ENCODE measurements at regions not wholly inside any gene's neighbourhood (a gene's known extent, or its start where the extent isn't known, plus 50 kb on each side); places are given as distances from the start of the nearest gene placed in this dataset.

- H3K27ac Mint-ChIP-seq: no peak overlapping the region
- no peak overlapping the region for H3K4ac ChIP-seq (ENCODE audit: low read depth, low read length)
- no peak overlapping the region for H2BK5ac ChIP-seq (ENCODE audit: insufficient read length, low read length)
- no peaks in the 10 kb centered on the region for H3K4me1 ChIP-seq (ENCODE audit: insufficient read depth, low read length)
- no peak overlapping the region for H3T11ph ChIP-seq (ENCODE audit: low read length)
- no peaks in the 10 kb centered on the region for H3K9me3 ChIP-seq (ENCODE audit: control insufficient read depth, low read depth, low read length)
- H2AK5ac ChIP-seq (ENCODE audit: insufficient read length, low read length): no peak overlapping the region
- H3K14ac ChIP-seq (ENCODE audit: insufficient read depth, low read length): no peak overlapping the region
- H4K5ac ChIP-seq (ENCODE audit: insufficient read length, low read depth, low read length): no peak overlapping the region
- no peak overlapping the region for H3K18ac ChIP-seq (ENCODE audit: insufficient read length, low read depth, low read length)
- no peak overlapping the region for H2BK120ac ChIP-seq (ENCODE audit: low read depth, low read length, poor library complexity, severe bottlenecking)
- H3K27ac ChIP-seq (ENCODE audit: insufficient read length, low read depth, low read length): no peak overlapping the region
- H2BK15ac ChIP-seq (ENCODE audit: low read depth, low read length): no peak overlapping the region
- H3K4me3 Mint-ChIP-seq: no peak overlapping the region
- H2BK12ac ChIP-seq (ENCODE audit: insufficient read length, low read depth, low read length): no peak overlapping the region
- no peak overlapping the region for H3K23ac ChIP-seq (ENCODE audit: insufficient read length, low read depth, low read length)
- H3K4me1 Mint-ChIP-seq: peaks cover 0 to 14% of the 10 kb centered on the region in 2 experiments; a peak in 2 of 4 replicates
- H3K9me3 Mint-ChIP-seq: peaks cover 0 to 3% of the 10 kb centered on the region in 2 experiments; a peak in 3 of 5 replicates
- no peak overlapping the region for H3K9ac ChIP-seq (ENCODE audit: extremely low read depth, insufficient read length, low read length)
- H2AFZ ChIP-seq (ENCODE audit: low read length): no peak overlapping the region
- H3K23me2 ChIP-seq (ENCODE audit: insufficient read length, low read depth, low read length, poor library complexity, severe bottlenecking): no peaks in the 10 kb centered on the region
- H3K4me2 ChIP-seq (ENCODE audit: insufficient read depth, insufficient read length, low read length): no peak overlapping the region
- H4K91ac ChIP-seq (ENCODE audit: insufficient read length, low read depth, low read length): no peak overlapping the region
- WGBS (ENCODE audit: extremely low coverage, insufficient read length, low lambda C conversion rate): no CpG with 5 or more reads among the region's 1 CpG
- H4K20me1 ChIP-seq (ENCODE audit: control insufficient read depth, insufficient read depth, insufficient read length): no peaks in the 10 kb centered on the region
- no peak overlapping the region for H3K56ac ChIP-seq (ENCODE audit: insufficient read length, low read depth, low read length)
- no peaks in the 10 kb centered on the region for H3K27me3 Mint-ChIP-seq (ENCODE audit: low read depth)
- no peaks in the 10 kb centered on the region for H3K79me1 ChIP-seq (ENCODE audit: insufficient read depth, low read depth, low read length, poor library complexity, severe bottlenecking)
- peaks cover 0 to 9% (median 2%) of the 10 kb centered on the region in 3 experiments; a peak in 2 of 7 replicates for H3K36me3 Mint-ChIP-seq (ENCODE audit: insufficient read depth in 1 of 3, low read depth in 3 of 3)
- H2BK20ac ChIP-seq (ENCODE audit: low read depth, low read length, poor library complexity, severe bottlenecking): no peak overlapping the region
- H3K27me3 ChIP-seq (ENCODE audit: insufficient read depth, low read length): no peaks in the 10 kb centered on the region
- no peaks in the 10 kb centered on the region for H3K79me2 ChIP-seq (ENCODE audit: insufficient read depth, low read length)
- H4K8ac ChIP-seq (replicated peaks; ENCODE audit: insufficient read length, low read depth, low read length): no peak overlapping the region
- no peak for DNase-seq
- TF ChIP-seq, protein P1, sequence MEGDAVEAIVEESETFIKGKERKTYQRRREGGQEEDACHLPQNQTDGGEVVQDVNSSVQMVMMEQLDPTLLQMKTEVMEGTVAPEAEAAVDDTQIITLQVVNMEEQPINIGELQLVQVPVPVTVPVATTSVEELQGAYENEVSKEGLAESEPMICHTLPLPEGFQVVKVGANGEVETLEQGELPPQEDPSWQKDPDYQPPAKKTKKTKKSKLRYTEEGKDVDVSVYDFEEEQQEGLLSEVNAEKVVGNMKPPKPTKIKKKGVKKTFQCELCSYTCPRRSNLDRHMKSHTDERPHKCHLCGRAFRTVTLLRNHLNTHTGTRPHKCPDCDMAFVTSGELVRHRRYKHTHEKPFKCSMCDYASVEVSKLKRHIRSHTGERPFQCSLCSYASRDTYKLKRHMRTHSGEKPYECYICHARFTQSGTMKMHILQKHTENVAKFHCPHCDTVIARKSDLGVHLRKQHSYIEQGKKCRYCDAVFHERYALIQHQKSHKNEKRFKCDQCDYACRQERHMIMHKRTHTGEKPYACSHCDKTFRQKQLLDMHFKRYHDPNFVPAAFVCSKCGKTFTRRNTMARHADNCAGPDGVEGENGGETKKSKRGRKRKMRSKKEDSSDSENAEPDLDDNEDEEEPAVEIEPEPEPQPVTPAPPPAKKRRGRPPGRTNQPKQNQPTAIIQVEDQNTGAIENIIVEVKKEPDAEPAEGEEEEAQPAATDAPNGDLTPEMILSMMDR (conservative IDR thresholded peaks at IDR 0.05): no peak
Observed at GRCh38 chrX:116862340-116862739, 399.6 kb upstream of the CT83 start.
